GM12878 (cell line): ENCODE measurements at regions not wholly inside any gene's neighbourhood (a gene's known extent, or its start where the extent isn't known, plus 50 kb on each side); places are given as distances from the start of the nearest gene placed in this dataset.

Source experiments
- ATAC-seq: fragments of 200-7000 bp; cut with Tn5 transposase; 3 replicates; pipeline ENCODE4 v1.9.1; 2020; ENCODE audit warnings: mild to moderate bottlenecking, moderate library complexity
- BruUV-seq: library from RNA; stranded (reverse); fragments of 400-500 nt; replicated peaks from 2 replicates; lab custom pipeline; 2021; lab: Mats Ljungman, UMichigan
- CTCF ChIA-PET: fragments of 300-600 bp; sonication (Branson Sonifier 250); formaldehyde crosslinking; extraction: SDS; loops from one replicate; lab custom pipeline; 2021; ENCODE audit warnings: inconsistent platforms; lab: Yijun Ruan, JAX
- POLR2A ChIA-PET: fragments of 350-600 bp; formaldehyde crosslinking; extraction: SDS; loops from one replicate; lab custom pipeline; 2021; ENCODE audit warnings: inconsistent platforms; lab: Charles Lee
- RAD21 ChIA-PET: fragments of 300-600 bp; sonication (Branson Sonifier 250); formaldehyde crosslinking; loops from one replicate; lab custom pipeline; 2023; ENCODE audit warnings: antibody characterized with exemption; ENCODE audit not compliant: unreplicated experiment; lab: Charles Lee
- SMC1A ChIA-PET: fragments of 300-600 bp; sonication (Branson Sonifier 250); formaldehyde crosslinking; loops from one replicate; lab custom pipeline; 2023; ENCODE audit not compliant: unreplicated experiment, uncharacterized antibody; lab: Charles Lee
- DNase-seq: peaks from one replicate; pipeline ENCODE4 v3.0.0-alpha.2; 2011; ENCODE audit warnings: low read depth, low spot score
- FAIRE-seq: peaks from 3 replicates; lab custom pipeline; 2011; peaks lifted over from hg19 to GRCh38; lab: Jason Lieb, UNC
- H2AFZ ChIP-seq: 2 replicates; pipeline ENCODE4 v1.6.0; 2011; ENCODE audit warnings: low read depth, low read length, control low read depth; ENCODE audit not compliant: control insufficient read depth
- H3K27ac ChIP-seq: 2 replicates; pipeline ENCODE4 v1.5.1; 2011; ENCODE audit warnings: control low read depth; ENCODE audit not compliant: control insufficient read depth, insufficient read depth
- H3K27me3 ChIP-seq, 2 experiments: replicated peaks in 1 of 2; 2 replicates each; pipeline versions ENCODE4 v1.6.0 to v1.6.1; 2011; ENCODE audit warnings: low read length in 1 of 2; ENCODE audit not compliant: control insufficient read depth in 2 of 2, insufficient read depth in 2 of 2
- H3K36me3 ChIP-seq, 2 experiments: 2 replicates each; pipeline ENCODE4 v1.5.1; 2011; ENCODE audit warnings: low read length in 1 of 2; ENCODE audit not compliant: control insufficient read depth in 2 of 2, insufficient read depth in 2 of 2
- H3K4me1 ChIP-seq: 2 replicates; pipeline ENCODE4 v1.6.1; 2011; ENCODE audit warnings: mild to moderate bottlenecking, low read length, moderate library complexity, mixed read lengths; ENCODE audit not compliant: control insufficient read depth, insufficient read depth
- H3K4me2 ChIP-seq: 2 replicates; pipeline ENCODE4 v1.6.0; 2011; ENCODE audit warnings: control low read depth; ENCODE audit not compliant: control insufficient read depth, insufficient read depth
- H3K4me3 ChIP-seq: fragments of 200-600 bp; sonication (generic); 2 replicates; pipeline ENCODE4 v1.5.1; 2016
- H3K79me2 ChIP-seq: 2 replicates; pipeline ENCODE4 v1.6.0; 2011; ENCODE audit warnings: low read length; ENCODE audit not compliant: control insufficient read depth, insufficient read depth
- H3K9ac ChIP-seq: 2 replicates; pipeline ENCODE4 v1.8.0; 2011; ENCODE audit warnings: low read length, control low read depth, mixed read lengths; ENCODE audit not compliant: control insufficient read depth, insufficient read depth
- H3K9me3 ChIP-seq: replicated peaks from 3 replicates; pipeline ENCODE4 v1.5.1; 2011; ENCODE audit warnings: mild to moderate bottlenecking, low read length; ENCODE audit not compliant: control insufficient read depth, insufficient read depth
- H4K20me1 ChIP-seq: 2 replicates; pipeline ENCODE4 v1.6.0; 2011; ENCODE audit not compliant: control insufficient read depth, insufficient read depth
- BACH1 ChIP-seq: fragments of 450-650 bp; IDR thresholded peaks from 2 replicates; pipeline ENCODE4 v1.6.1; 2017; ENCODE audit warnings: mild to moderate bottlenecking, borderline replicate concordance
- CBX5 ChIP-seq: sonication (generic); IDR thresholded peaks from 2 replicates; pipeline ENCODE4 v1.6.1; 2016; ENCODE audit warnings: low read depth, moderate library complexity, mild to moderate bottlenecking, inconsistent platforms
- GABPA ChIP-seq: IDR thresholded peaks from 2 replicates; pipeline ENCODE4 v1.6.1; 2014; ENCODE audit warnings: antibody characterized with exemption, low read depth, mild to moderate bottlenecking, inconsistent platforms
- MXI1 ChIP-seq: fragments of 150-350 bp; IDR thresholded peaks from 2 replicates; pipeline ENCODE4 v1.6.1; 2011; ENCODE audit warnings: low read depth, mild to moderate bottlenecking, inconsistent platforms, low read length, improper control_type of control experiment
- SPI1 ChIP-seq: IDR thresholded peaks from 2 replicates; pipeline ENCODE4 v1.6.1; 2011; ENCODE audit warnings: low read depth, mild to moderate bottlenecking, low read length, moderate library complexity, borderline replicate concordance; ENCODE audit not compliant: insufficient read depth
- TARDBP ChIP-seq: IDR thresholded peaks from 2 replicates; pipeline ENCODE4 v1.6.1; 2016; ENCODE audit warnings: borderline replicate concordance
- WRNIP1 ChIP-seq: IDR thresholded peaks from 2 replicates; pipeline ENCODE4 v1.6.1; 2011; ENCODE audit warnings: low read depth, low read length, improper control_type of control experiment, borderline replicate concordance
- WGBS: methylation state at CpG from one replicate; pipeline ENCODE4 v1.1.6; 2016; ENCODE audit warnings: low lambda C conversion rate; ENCODE audit not compliant: insufficient replicate concordance, insufficient coverage; ENCODE audit errors: missing lambda C conversion rate; 5-methylcytosine and 5-hydroxymethylcytosine counted together
- in situ Hi-C: fragments of 300-500 bp; cut with MboI; formaldehyde crosslinking; loops from 9 replicates; pipeline ENCODE4 v1.14.3; 2018; ENCODE audit warnings: mixed read lengths
- intact Hi-C: fragments of 100-400 bp; cut with micrococcal nuclease; formaldehyde crosslinking; loops from one replicate; pipeline ENCODE4 v1.14.2; 2022; ENCODE audit not compliant: unreplicated experiment
- TF ChIP-seq, protein P1 (sequence below): fragments of 450-650 bp; IDR thresholded peaks from 2 replicates; pipeline ENCODE4 v1.6.1; 2017; ENCODE audit warnings: low read depth, mild to moderate bottlenecking, moderate library complexity
- TF ChIP-seq, protein P2 (sequence below): fragments of 450-650 bp; IDR thresholded peaks from 2 replicates; pipeline ENCODE4 v1.6.1; 2017; ENCODE audit warnings: mild to moderate bottlenecking, low read depth, inconsistent platforms; ENCODE audit not compliant: poor library complexity, severe bottlenecking
- TF ChIP-seq, protein P3 (sequence below): fragments of 150-350 bp; IDR thresholded peaks from 2 replicates; pipeline ENCODE4 v1.6.1; 2016; ENCODE audit warnings: low read depth, low read length

DNA sequence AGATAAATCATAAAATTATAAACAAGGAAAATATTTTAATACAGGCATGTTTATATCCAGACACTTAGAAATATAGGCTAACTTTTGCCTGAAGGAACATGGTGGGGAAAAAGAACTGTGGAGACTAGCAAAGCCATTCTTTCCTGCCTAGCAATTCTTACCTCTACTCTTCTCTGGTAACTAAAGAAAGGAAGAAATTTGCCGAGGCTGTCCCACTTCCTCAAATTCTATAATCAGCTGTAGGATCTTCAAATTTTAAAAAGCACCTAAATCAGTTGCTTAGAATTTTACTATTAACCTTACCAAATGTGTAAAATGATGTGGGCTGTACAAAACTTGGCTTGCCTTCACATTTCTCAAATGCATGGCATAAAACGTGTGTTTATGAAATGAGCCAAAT lies 249.1 kb upstream of the SMARCA2 start:
- Histone ChIP-seq H3K4me1 (peaks cover 4% of the 10 kb centered on the region), H3K4me2 (no peak overlapping the region), H3K9ac (no peak overlapping the region), H3K36me3 (no peaks in the 10 kb centered on the region), H3K79me2 (no peaks in the 10 kb centered on the region), H3K4me3 (no peak overlapping the region), H4K20me1 (no peaks in the 10 kb centered on the region), H3K27ac (no peak overlapping the region), H3K27me3 (no peaks in the 10 kb centered on the region), H2AFZ (no peak overlapping the region), H3K9me3 (peaks cover 3% of the 10 kb centered on the region; the same call in 2 of the 3 replicates)
- 27% methylated on average over 2 of the region's 2 CpGs for WGBS
- ChIA-PET SMC1A (interaction anchor here (0.6 kb wide), 1 partner anchor 157 kb away, joined by 3 read pairs; no protein-coding TSS in a partner anchor), POLR2A (no interaction called here), CTCF (interaction anchor here (0.8 to 1.6 kb wide), 3 partner anchors 17 to 33 kb away, joined by 3 to 6 read pairs (median 3); no protein-coding TSS in a partner anchor), RAD21 (interaction anchor here (1.1 kb wide), 1 partner anchor 106 kb away, joined by 4 read pairs; no protein-coding TSS in a partner anchor)
- no peak for DNase-seq
- peak; percentile 31 for FAIRE-seq
- intact Hi-C loops: no loop called here
- TF ChIP-seq SPI1 (peak; percentile 86), WRNIP1 (no peak)
- TF ChIP-seq, protein P1, sequence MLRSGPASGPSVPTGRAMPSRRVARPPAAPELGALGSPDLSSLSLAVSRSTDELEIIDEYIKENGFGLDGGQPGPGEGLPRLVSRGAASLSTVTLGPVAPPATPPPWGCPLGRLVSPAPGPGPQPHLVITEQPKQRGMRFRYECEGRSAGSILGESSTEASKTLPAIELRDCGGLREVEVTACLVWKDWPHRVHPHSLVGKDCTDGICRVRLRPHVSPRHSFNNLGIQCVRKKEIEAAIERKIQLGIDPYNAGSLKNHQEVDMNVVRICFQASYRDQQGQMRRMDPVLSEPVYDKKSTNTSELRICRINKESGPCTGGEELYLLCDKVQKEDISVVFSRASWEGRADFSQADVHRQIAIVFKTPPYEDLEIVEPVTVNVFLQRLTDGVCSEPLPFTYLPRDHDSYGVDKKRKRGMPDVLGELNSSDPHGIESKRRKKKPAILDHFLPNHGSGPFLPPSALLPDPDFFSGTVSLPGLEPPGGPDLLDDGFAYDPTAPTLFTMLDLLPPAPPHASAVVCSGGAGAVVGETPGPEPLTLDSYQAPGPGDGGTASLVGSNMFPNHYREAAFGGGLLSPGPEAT: 0 out of 2 replicates have a peak, but pooled peaks have one; percentile 17
- in situ Hi-C loops: no loop called here
- no TSS peak for BruUV-seq
- ATAC-seq: peak; percentile 46

DNA sequence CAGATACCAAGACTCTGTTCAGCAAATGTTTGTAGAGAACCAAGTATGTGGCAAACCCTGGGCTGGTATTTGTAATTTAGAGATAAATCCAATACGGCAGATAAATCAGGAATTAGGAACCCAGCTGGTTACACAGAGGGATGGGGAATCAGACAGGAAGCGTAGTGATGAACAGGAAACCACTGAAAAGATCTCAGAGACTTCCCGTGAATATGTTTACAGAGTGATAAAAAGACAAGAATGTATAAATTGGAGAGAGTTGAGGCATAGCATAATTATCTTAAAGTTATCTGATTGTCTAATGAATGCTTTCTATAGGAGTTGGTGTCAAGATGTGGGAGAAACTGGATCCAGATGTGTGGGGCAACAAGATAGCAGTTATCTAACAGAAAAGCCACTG lies 246.6 kb upstream of the SMARCA2 start:
- H3K4me1 ChIP-seq: no peaks in the 10 kb centered on the region
- H4K20me1 ChIP-seq: no peaks in the 10 kb centered on the region
- ATAC-seq (no peak), DNase-seq (no peak), FAIRE-seq (peak; percentile 18)
- no peaks in the 10 kb centered on the region for H3K79me2 ChIP-seq
- intact Hi-C loops (no loop called here), in situ Hi-C loops (no loop called here)
- no peak overlapping the region for H3K9ac ChIP-seq
- 86% methylated on average over 3 of the region's 3 CpGs for WGBS
- H3K27me3 ChIP-seq: no peaks in the 10 kb centered on the region
- H2AFZ ChIP-seq: no peak overlapping the region
- no peak for TF ChIP-seq BACH1
- TF ChIP-seq TARDBP: no peak
- TF ChIP-seq, protein P2, sequence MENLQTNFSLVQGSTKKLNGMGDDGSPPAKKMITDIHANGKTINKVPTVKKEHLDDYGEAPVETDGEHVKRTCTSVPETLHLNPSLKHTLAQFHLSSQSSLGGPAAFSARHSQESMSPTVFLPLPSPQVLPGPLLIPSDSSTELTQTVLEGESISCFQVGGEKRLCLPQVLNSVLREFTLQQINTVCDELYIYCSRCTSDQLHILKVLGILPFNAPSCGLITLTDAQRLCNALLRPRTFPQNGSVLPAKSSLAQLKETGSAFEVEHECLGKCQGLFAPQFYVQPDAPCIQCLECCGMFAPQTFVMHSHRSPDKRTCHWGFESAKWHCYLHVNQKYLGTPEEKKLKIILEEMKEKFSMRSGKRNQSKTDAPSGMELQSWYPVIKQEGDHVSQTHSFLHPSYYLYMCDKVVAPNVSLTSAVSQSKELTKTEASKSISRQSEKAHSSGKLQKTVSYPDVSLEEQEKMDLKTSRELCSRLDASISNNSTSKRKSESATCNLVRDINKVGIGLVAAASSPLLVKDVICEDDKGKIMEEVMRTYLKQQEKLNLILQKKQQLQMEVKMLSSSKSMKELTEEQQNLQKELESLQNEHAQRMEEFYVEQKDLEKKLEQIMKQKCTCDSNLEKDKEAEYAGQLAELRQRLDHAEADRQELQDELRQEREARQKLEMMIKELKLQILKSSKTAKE: no peak
- no peak for TF ChIP-seq MXI1
- TF ChIP-seq GABPA: no peak
- TF ChIP-seq, protein P3, sequence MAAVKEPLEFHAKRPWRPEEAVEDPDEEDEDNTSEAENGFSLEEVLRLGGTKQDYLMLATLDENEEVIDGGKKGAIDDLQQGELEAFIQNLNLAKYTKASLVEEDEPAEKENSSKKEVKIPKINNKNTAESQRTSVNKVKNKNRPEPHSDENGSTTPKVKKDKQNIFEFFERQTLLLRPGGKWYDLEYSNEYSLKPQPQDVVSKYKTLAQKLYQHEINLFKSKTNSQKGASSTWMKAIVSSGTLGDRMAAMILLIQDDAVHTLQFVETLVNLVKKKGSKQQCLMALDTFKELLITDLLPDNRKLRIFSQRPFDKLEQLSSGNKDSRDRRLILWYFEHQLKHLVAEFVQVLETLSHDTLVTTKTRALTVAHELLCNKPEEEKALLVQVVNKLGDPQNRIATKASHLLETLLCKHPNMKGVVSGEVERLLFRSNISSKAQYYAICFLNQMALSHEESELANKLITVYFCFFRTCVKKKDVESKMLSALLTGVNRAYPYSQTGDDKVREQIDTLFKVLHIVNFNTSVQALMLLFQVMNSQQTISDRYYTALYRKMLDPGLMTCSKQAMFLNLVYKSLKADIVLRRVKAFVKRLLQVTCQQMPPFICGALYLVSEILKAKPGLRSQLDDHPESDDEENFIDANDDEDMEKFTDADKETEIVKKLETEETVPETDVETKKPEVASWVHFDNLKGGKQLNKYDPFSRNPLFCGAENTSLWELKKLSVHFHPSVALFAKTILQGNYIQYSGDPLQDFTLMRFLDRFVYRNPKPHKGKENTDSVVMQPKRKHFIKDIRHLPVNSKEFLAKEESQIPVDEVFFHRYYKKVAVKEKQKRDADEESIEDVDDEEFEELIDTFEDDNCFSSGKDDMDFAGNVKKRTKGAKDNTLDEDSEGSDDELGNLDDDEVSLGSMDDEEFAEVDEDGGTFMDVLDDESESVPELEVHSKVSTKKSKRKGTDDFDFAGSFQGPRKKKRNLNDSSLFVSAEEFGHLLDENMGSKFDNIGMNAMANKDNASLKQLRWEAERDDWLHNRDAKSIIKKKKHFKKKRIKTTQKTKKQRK: no peak
- TF ChIP-seq CBX5: no peak
- H3K9me3 ChIP-seq: peaks cover 3% of the 10 kb centered on the region; the same call in 2 of the 3 replicates
- no peak overlapping the region for H3K27ac ChIP-seq
- ChIA-PET SMC1A (no interaction called here), CTCF (interaction anchor here (1.4 kb wide), 1 partner anchor 32 kb away, joined by 3 read pairs; no protein-coding TSS in a partner anchor), RAD21 (no interaction called here), POLR2A (no interaction called here)
- no peak overlapping the region for H3K4me2 ChIP-seq
- H3K36me3 ChIP-seq: no peaks in the 10 kb centered on the region
- no peak overlapping the region for H3K4me3 ChIP-seq
- no TSS peak for BruUV-seq
